Loucy (cell line): ENCODE measurements at regions not wholly inside any gene's neighbourhood (a gene's known extent, or its start where the extent isn't known, plus 50 kb on each side); places are given as distances from the start of the nearest gene placed in this dataset.

Experiments used
- H2AFZ ChIP-seq: fragments of 200-600 bp; sonication (generic); 2 replicates; pipeline ENCODE4 v1.6.0; 2016; ENCODE audit warnings: antibody characterized with exemption, mild to moderate bottlenecking, low read length, moderate library complexity
- H3F3A ChIP-seq: fragments of 200-600 bp; 2 replicates; pipeline ENCODE4 v1.6.0; 2016; ENCODE audit warnings: antibody characterized with exemption, low read depth, mild to moderate bottlenecking
- H3K27me3 ChIP-seq: fragments of 200-600 bp; sonication (generic); 2 replicates; pipeline ENCODE4 v1.6.1; 2014; ENCODE audit warnings: low read length, mild to moderate bottlenecking; ENCODE audit not compliant: insufficient read depth, poor library complexity, severe bottlenecking
- H3K36me3 ChIP-seq: fragments of 200-600 bp; sonication (generic); 2 replicates; pipeline ENCODE4 v1.6.1; 2016; ENCODE audit warnings: low read length; ENCODE audit not compliant: insufficient read depth
- H3K4me1 ChIP-seq: fragments of 200-600 bp; sonication (generic); 2 replicates; pipeline ENCODE4 v1.5.1; 2014; ENCODE audit warnings: low read length, mild to moderate bottlenecking; ENCODE audit not compliant: insufficient read depth, poor library complexity, severe bottlenecking
- H3K4me2 ChIP-seq: fragments of 200-600 bp; sonication (generic); 2 replicates; pipeline ENCODE4 v1.6.0; 2014; ENCODE audit warnings: antibody characterized with exemption, low read length, low read depth, mild to moderate bottlenecking; ENCODE audit not compliant: poor library complexity, severe bottlenecking
- H3K4me3 ChIP-seq: fragments of 200-600 bp; sonication (generic); 2 replicates; pipeline ENCODE4 v1.5.1; 2014; ENCODE audit warnings: low read length, mild to moderate bottlenecking, mixed read lengths; ENCODE audit not compliant: poor library complexity, severe bottlenecking
- H3K79me2 ChIP-seq: fragments of 200-600 bp; sonication (generic); 2 replicates; pipeline ENCODE4 v1.6.1; 2014; ENCODE audit warnings: low read length; ENCODE audit not compliant: insufficient read depth
- H3K9ac ChIP-seq: fragments of 200-600 bp; sonication (generic); 2 replicates; pipeline ENCODE4 v1.6.0; 2014; ENCODE audit warnings: mild to moderate bottlenecking, low read depth, low read length, moderate library complexity; ENCODE audit not compliant: poor library complexity, severe bottlenecking
- H3K9me2 ChIP-seq: fragments of 200-600 bp; sonication (generic); replicated peaks from 2 replicates; pipeline ENCODE4 v1.6.1; 2016; ENCODE audit warnings: low read depth, low read length, mixed read lengths
- H3K9me3 ChIP-seq: fragments of 200-600 bp; sonication (generic); 2 replicates; pipeline ENCODE4 v1.6.1; 2014; ENCODE audit warnings: mild to moderate bottlenecking, antibody characterized with exemption, low read length, low read depth; ENCODE audit not compliant: insufficient read depth
- H4K20me1 ChIP-seq: fragments of 200-600 bp; sonication (generic); 2 replicates; pipeline ENCODE4 v1.6.0; 2014; ENCODE audit warnings: antibody characterized with exemption, low read length, mild to moderate bottlenecking; ENCODE audit not compliant: insufficient read depth, poor library complexity, severe bottlenecking
- CTCF ChIP-seq: fragments of 200-600 bp; sonication (generic); conservative IDR thresholded peaks from 2 replicates; pipeline ENCODE4 v1.5.1; 2014; ENCODE audit warnings: mild to moderate bottlenecking, antibody characterized with exemption, low read length
- EZH2phosphoT487 ChIP-seq: fragments of 200-600 bp; IDR thresholded peaks from 2 replicates; pipeline ENCODE4 v1.6.1; 2018; ENCODE audit warnings: antibody characterized with exemption, mild to moderate bottlenecking, moderate library complexity, borderline replicate concordance

DNA sequence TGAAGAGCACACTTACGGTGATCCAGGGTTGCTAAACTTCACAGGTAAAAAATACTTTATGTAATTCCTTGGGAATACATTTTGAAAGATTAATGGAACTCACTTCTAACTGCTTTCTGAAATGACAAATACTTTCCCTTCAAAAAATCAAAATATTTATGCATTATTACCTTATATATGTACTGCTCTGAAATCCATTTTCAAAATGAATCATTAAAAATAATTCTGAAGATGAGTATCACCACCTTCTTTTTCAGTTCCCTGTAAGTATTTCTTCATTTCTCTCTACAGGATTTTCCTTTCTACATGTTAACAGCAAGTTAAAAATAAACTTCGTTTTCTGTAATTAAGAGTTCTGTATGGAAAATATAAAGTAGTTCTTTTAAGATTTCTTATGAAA, 428.6 kb downstream of the TMA16 start:
- H2AFZ ChIP-seq: no peak overlapping the region
- H3K36me3 ChIP-seq: no peaks in the 10 kb centered on the region
- no peaks in the 10 kb centered on the region for H3K27me3 ChIP-seq
- H3F3A ChIP-seq: no peaks in the 10 kb centered on the region
- peaks cover 33% of the 10 kb centered on the region for H3K4me1 ChIP-seq
- H3K9ac ChIP-seq: peak overlapping the region; percentile 25
- peak overlapping the region; percentile 29 for H3K4me2 ChIP-seq
- H3K79me2 ChIP-seq: no peaks in the 10 kb centered on the region
- H3K9me2 ChIP-seq: no peaks in the 10 kb centered on the region
- no peaks in the 10 kb centered on the region for H3K9me3 ChIP-seq
- H4K20me1 ChIP-seq: no peaks in the 10 kb centered on the region
- H3K4me3 ChIP-seq: no peak overlapping the region
- TF ChIP-seq CTCF: no peak
- no peak for TF ChIP-seq EZH2phosphoT487

DNA sequence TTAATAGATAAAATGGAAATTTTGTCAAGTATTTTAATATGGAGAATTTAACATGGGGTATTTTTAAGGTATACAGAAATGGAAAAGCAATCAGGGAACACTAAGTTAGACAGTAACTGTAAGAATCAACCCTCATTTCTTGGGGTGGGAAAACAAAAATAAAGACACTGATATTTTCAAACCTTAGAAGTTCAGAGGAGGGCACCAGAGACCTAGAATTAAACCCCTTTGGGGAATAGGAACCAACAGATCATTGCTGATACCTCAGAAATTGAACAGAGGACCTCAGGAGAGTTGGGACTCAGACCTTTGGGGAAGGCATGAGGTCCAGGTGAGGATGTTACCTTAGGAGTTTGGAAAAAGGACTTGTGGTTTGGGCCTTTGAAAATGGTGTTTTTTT, 435.6 kb downstream of the TMA16 start:
- Histone ChIP-seq H3F3A (no peaks in the 10 kb centered on the region), H3K9me3 (no peaks in the 10 kb centered on the region), H3K27me3 (no peaks in the 10 kb centered on the region), H3K4me2 (no peak overlapping the region), H3K9ac (no peak overlapping the region), H2AFZ (no peak overlapping the region), H3K9me2 (no peaks in the 10 kb centered on the region), H4K20me1 (no peaks in the 10 kb centered on the region), H3K4me3 (no peak overlapping the region), H3K36me3 (no peaks in the 10 kb centered on the region), H3K79me2 (no peaks in the 10 kb centered on the region), H3K4me1 (no peaks in the 10 kb centered on the region)
- TF ChIP-seq EZH2phosphoT487 (no peak), CTCF (peak; percentile 34)

DNA sequence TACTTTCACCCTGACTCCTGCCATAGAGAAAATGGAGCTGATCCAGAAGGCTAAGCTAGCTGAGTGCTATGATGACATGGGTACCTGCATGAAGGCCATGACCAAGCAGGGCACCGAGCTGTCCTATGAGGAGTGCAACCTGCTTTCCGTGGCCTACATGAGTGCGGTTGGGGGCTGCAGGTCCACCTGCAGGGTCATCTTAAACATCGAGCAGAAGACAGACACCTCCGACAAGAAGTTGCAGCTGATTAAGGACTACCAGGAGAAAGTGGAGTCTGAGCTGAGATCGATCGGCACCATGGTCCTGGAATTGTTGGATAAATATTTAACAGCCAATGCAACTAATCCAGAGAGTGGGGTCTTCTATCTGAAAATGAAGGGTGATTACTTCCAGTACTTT, 438.0 kb downstream of the TMA16 start:
- Histone ChIP-seq H3K4me3 (no peak overlapping the region), H2AFZ (no peak overlapping the region), H3K79me2 (no peaks in the 10 kb centered on the region), H3K9ac (no peak overlapping the region), H3K27me3 (no peaks in the 10 kb centered on the region), H3K4me1 (no peaks in the 10 kb centered on the region), H3K9me2 (no peaks in the 10 kb centered on the region), H3K4me2 (no peak overlapping the region), H3K9me3 (no peaks in the 10 kb centered on the region), H4K20me1 (no peaks in the 10 kb centered on the region), H3K36me3 (no peaks in the 10 kb centered on the region), H3F3A (no peaks in the 10 kb centered on the region)
- no peak for TF ChIP-seq CTCF
- no peak for TF ChIP-seq EZH2phosphoT487
